Tibial nerve (tissue), 4 donors: ENCODE measurements at regions not wholly inside any gene's neighbourhood (a gene's known extent, or its start where the extent isn't known, plus 50 kb on each side); places are given as distances from the start of the nearest gene placed in this dataset.

Source experiments
- EP300 ChIP-seq, 2 donors: sonication (generic); formaldehyde crosslinking; IDR thresholded peaks; one replicate each; pipeline ENCODE4 v1.6.1; 2017; ENCODE audit warnings: antibody characterized with exemption in 2 of 2, mild to moderate bottlenecking in 1 of 2
- TF ChIP-seq, protein P1 (sequence below), 5 experiments: fragments of 200-600 bp in 3 of 5; fragments of 450-650 bp in 2 of 5; sonication (generic) in 3 of 5; IDR thresholded peaks; one replicate each; pipeline ENCODE4 v1.5.1; 2016 to 2019; ENCODE audit warnings: antibody characterized with exemption in 5 of 5, mild to moderate bottlenecking in 3 of 5, moderate library complexity in 2 of 5

DNA sequence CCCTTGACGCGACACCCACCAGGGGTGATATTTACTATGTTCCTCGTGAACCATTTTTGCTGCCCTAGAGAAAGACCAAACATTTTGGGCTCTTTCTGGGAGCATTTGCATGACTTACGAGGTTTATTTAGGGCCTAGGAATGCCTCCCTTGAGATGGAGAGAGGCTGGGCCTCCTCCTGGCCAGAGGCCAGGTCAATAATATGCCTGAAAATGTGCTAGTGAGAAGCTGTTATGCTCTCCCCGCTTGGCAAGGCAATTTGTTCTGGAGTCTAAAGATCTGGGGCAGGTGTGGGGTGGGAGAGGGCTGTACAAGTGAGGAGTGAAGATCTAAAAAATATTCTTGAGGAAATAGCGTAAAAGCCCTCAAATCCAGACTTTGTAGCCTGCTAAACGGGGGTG lies 587.3 kb upstream of the CDH5 start:
- TF ChIP-seq, protein P1, sequence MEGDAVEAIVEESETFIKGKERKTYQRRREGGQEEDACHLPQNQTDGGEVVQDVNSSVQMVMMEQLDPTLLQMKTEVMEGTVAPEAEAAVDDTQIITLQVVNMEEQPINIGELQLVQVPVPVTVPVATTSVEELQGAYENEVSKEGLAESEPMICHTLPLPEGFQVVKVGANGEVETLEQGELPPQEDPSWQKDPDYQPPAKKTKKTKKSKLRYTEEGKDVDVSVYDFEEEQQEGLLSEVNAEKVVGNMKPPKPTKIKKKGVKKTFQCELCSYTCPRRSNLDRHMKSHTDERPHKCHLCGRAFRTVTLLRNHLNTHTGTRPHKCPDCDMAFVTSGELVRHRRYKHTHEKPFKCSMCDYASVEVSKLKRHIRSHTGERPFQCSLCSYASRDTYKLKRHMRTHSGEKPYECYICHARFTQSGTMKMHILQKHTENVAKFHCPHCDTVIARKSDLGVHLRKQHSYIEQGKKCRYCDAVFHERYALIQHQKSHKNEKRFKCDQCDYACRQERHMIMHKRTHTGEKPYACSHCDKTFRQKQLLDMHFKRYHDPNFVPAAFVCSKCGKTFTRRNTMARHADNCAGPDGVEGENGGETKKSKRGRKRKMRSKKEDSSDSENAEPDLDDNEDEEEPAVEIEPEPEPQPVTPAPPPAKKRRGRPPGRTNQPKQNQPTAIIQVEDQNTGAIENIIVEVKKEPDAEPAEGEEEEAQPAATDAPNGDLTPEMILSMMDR (IDR thresholded peaks at IDR 0.05), result no peak
- no peak for TF ChIP-seq EP300 (IDR thresholded peaks at IDR 0.05)
